SIG-M5 treated with dmso at 0.1 percent for 504 hours (cell line): ENCODE measurements at regions not wholly inside any gene's neighbourhood (a gene's known extent, or its start where the extent isn't known, plus 50 kb on each side); places are given as distances from the start of the nearest gene placed in this dataset.

Source experiments
- DNase-seq: peaks from one replicate; lab custom pipeline; 2025; ENCODE audit not compliant: unreplicated experiment; lab: John Stamatoyannopoulos, UW

- DNase-seq, result peak; percentile 57
Observed at GRCh38 chr5:86970361-86970760, 297.3 kb upstream of the RASA1 start.

GRCh38 chr5:86971034-86971571 is 296.6 kb upstream of the RASA1 start:
- DNase-seq, result peak; percentile 42

GRCh38 chr5:86974955-86975354 is 292.7 kb upstream of the RASA1 start:
- DNase-seq, result peak; percentile 52

- peak; percentile 35 for DNase-seq
Observed at GRCh38 chr5:86977190-86977589, 290.5 kb upstream of the RASA1 start.

- DNase-seq, result no peak
Observed at GRCh38 chr5:86977808-86978207, 289.9 kb upstream of the RASA1 start.

- peak; percentile 99 for DNase-seq
Observed at GRCh38 chr5:86979811-86980411, 287.8 kb upstream of the RASA1 start.

GRCh38 chr5:86981898-86982297 is 285.8 kb upstream of the RASA1 start:
- no peak for DNase-seq

GRCh38 chr5:86983208-86983607 is 284.5 kb upstream of the RASA1 start:
- no peak for DNase-seq

GRCh38 chr5:86986837-86987236 is 280.8 kb upstream of the RASA1 start:
- no peak for DNase-seq

GRCh38 chr5:86997516-86997915 is 270.2 kb upstream of the RASA1 start:
- no peak for DNase-seq

- no peak for DNase-seq
Observed at GRCh38 chr5:86999951-87000350, 267.7 kb upstream of the RASA1 start.

GRCh38 chr5:87002485-87002884 is 265.2 kb upstream of the RASA1 start:
- DNase-seq, result no peak

GRCh38 chr5:87004101-87004500 is 263.6 kb upstream of the RASA1 start:
- DNase-seq, result no peak

GRCh38 chr5:87007737-87008136 is 259.9 kb upstream of the RASA1 start:
- no peak for DNase-seq

GRCh38 chr5:87008751-87009560 is 258.7 kb upstream of the RASA1 start:
- DNase-seq, result no peak

GRCh38 chr5:87010736-87011135 is 256.9 kb upstream of the RASA1 start:
- DNase-seq, result no peak

- peak; percentile 94 for DNase-seq
Observed at GRCh38 chr5:87015901-87016300, 251.8 kb upstream of the RASA1 start.

GRCh38 chr5:87020099-87020934 is 247.4 kb upstream of the RASA1 start:
- DNase-seq, result peak; percentile 63

GRCh38 chr5:87022415-87022814 is 245.3 kb upstream of the RASA1 start:
- DNase-seq, result no peak

- DNase-seq, result no peak
Observed at GRCh38 chr5:87027570-87027969, 240.1 kb upstream of the RASA1 start.

- no peak for DNase-seq
Observed at GRCh38 chr5:87029951-87030350, 237.7 kb upstream of the RASA1 start.
